ENCODE measurements at regions not wholly inside any gene's neighbourhood (a gene's known extent, or its start where the extent isn't known, plus 50 kb on each side); places are given as distances from the start of the nearest gene placed in this dataset.

- Histone ChIP-seq H3K27ac (no peak overlapping the region), H3K4me2 (no peak overlapping the region), H3K4me1 (no peaks in the 10 kb centered on the region), H3K4me3 (no peak overlapping the region), H3K9me3 (no peaks in the 10 kb centered on the region)
- TF ChIP-seq REST (IDR thresholded peaks at IDR 0.05): no peak
- TF ChIP-seq NPAS2 (CRISPR knock-in tag; IDR thresholded peaks at IDR 0.05; ENCODE audit: borderline replicate concordance): no peak
- TF ChIP-seq FOSL2 (IDR thresholded peaks at IDR 0.05): no peak
- no peak for TF ChIP-seq FOSL2 (CRISPR knock-in tag; IDR thresholded peaks at IDR 0.05)
- no peak for TF ChIP-seq HES2 (IDR thresholded peaks at IDR 0.05)
- TF ChIP-seq FOSB (CRISPR knock-in tag; IDR thresholded peaks at IDR 0.05): no peak
- TF ChIP-seq ESRRA (IDR thresholded peaks at IDR 0.05; ENCODE audit: borderline replicate concordance, low read length): no peak
- no peak for TF ChIP-seq RFX5 (IDR thresholded peaks at IDR 0.05)
- no peak for TF ChIP-seq FOXS1 (CRISPR knock-in tag; IDR thresholded peaks at IDR 0.05)
- TF ChIP-seq NR3C1 (IDR thresholded peaks at IDR 0.05): no peak
- no peak for TF ChIP-seq NFE2L2 (conservative IDR thresholded peaks at IDR 0.05; ENCODE audit: low read length)
- TF ChIP-seq USF2 (IDR thresholded peaks at IDR 0.05): no peak
- TF ChIP-seq GATA3 (IDR thresholded peaks at IDR 0.05; ENCODE audit: borderline replicate concordance): no peak
- no peak for FAIRE-seq
- WGBS (ENCODE audit: missing lambda C conversion rate): 0% methylated on average over 1 of the region's 1 CpG
- ATAC-seq: no peak
- no peak for DNase-seq (ENCODE audit: low read depth in 1 of 2, low spot score in 1 of 2)
- ChIA-PET POLR2A (no interaction called here), CTCF (no interaction called here)
Observed at GRCh38 chr11:97514446-97514845, 1124.6 kb downstream of the JRKL start.

- Histone ChIP-seq H3K27ac (no peak overlapping the region), H3K4me3 (no peak overlapping the region), H3K4me2 (no peak overlapping the region), H3K9me3 (no peaks in the 10 kb centered on the region), H3K4me1 (no peaks in the 10 kb centered on the region)
- TF ChIP-seq GATA3 (IDR thresholded peaks at IDR 0.05; ENCODE audit: borderline replicate concordance) (no peak), PHF8 (IDR thresholded peaks at IDR 0.05; ENCODE audit: borderline replicate concordance, low read depth) (no peak), JUNB (IDR thresholded peaks at IDR 0.05) (no peak), FOSL2 (IDR thresholded peaks at IDR 0.05) (no peak), FOSL2 (CRISPR knock-in tag; IDR thresholded peaks at IDR 0.05) (no peak), HDAC2 (IDR thresholded peaks at IDR 0.05) (no peak), RFX5 (IDR thresholded peaks at IDR 0.05) (no peak), HEYL (CRISPR knock-in tag; IDR thresholded peaks at IDR 0.05) (no peak), HOXB5 (CRISPR knock-in tag; IDR thresholded peaks at IDR 0.05) (no peak), CHD4 (IDR thresholded peaks at IDR 0.05; ENCODE audit: borderline replicate concordance) (no peak), NFE2L2 (conservative IDR thresholded peaks at IDR 0.05; ENCODE audit: low read length) (no peak)
- DNase-seq (ENCODE audit: low read depth in 1 of 2, low spot score in 1 of 2): no peak
- ATAC-seq: no peak
- WGBS (ENCODE audit: missing lambda C conversion rate): 3% methylated on average over 3 of the region's 3 CpGs
- no peak for FAIRE-seq
- ChIA-PET CTCF (no interaction called here), POLR2A (no interaction called here)
Observed at GRCh38 chr11:97516688-97517087, 1126.9 kb downstream of the JRKL start.

- POLR2A ChIA-PET: no interaction called here
- CTCF ChIA-PET: no interaction called here
- Histone ChIP-seq H3K4me3 (no peak overlapping the region), H3K27ac (no peak overlapping the region), H3K4me2 (no peak overlapping the region), H3K9me3 (no peaks in the 10 kb centered on the region), H3K4me1 (no peaks in the 10 kb centered on the region)
- FAIRE-seq (no peak), ATAC-seq (no peak), DNase-seq (ENCODE audit: low read depth in 1 of 2, low spot score in 1 of 2) (no peak)
- TF ChIP-seq FOSB (CRISPR knock-in tag; IDR thresholded peaks at IDR 0.05): no peak
- no peak for TF ChIP-seq ESRRA (IDR thresholded peaks at IDR 0.05; ENCODE audit: borderline replicate concordance, low read length)
- no peak for TF ChIP-seq HEYL (CRISPR knock-in tag; IDR thresholded peaks at IDR 0.05)
- TF ChIP-seq NPAS2 (CRISPR knock-in tag; IDR thresholded peaks at IDR 0.05; ENCODE audit: borderline replicate concordance): no peak
- no peak for TF ChIP-seq RFX5 (IDR thresholded peaks at IDR 0.05)
- 0% methylated on average over 2 of the region's 2 CpGs for WGBS (ENCODE audit: missing lambda C conversion rate)
Observed at GRCh38 chr11:97525273-97525672, 1135.5 kb downstream of the JRKL start.

Data from A549 (cell line).